ENCODE measurements at regions not wholly inside any gene's neighbourhood (a gene's known extent, or its start where the extent isn't known, plus 50 kb on each side); places are given as distances from the start of the nearest gene placed in this dataset.

- H3K9me3 Mint-ChIP-seq, result peaks cover 16% of the 10 kb centered on the region
- intact Hi-C loops (cut with micrococcal nuclease), result no loop called here
- ChIA-PET POLR2A (no interaction called here), CTCF (no interaction called here)
- no peak overlapping the region for H3K4me3 Mint-ChIP-seq
- H3K27me3 Mint-ChIP-seq, result peaks cover 1% of the 10 kb centered on the region
- no peak for TF ChIP-seq CTCF (IDR thresholded peaks at IDR 0.05)
- no peak for ATAC-seq
- no peaks in the 10 kb centered on the region for H3K4me1 Mint-ChIP-seq (ENCODE audit: low read depth)
- no peak overlapping the region for H3K27ac Mint-ChIP-seq
- H3K36me3 Mint-ChIP-seq (ENCODE audit: low read depth), result no peaks in the 10 kb centered on the region
- DNase-seq, result no peak
These were observed 50.8 kb upstream of the CACNA2D3 start for GRCh38 chr3:54071601-54072000.

GRCh38 chr3:54069961-54070360 lies 52.4 kb upstream of the CACNA2D3 start:
- H3K27ac Mint-ChIP-seq, result no peak overlapping the region
- no peak overlapping the region for H3K4me3 Mint-ChIP-seq
- peaks cover 4% of the 10 kb centered on the region for H3K27me3 Mint-ChIP-seq
- ATAC-seq, result no peak
- peaks cover 16% of the 10 kb centered on the region for H3K9me3 Mint-ChIP-seq
- no peaks in the 10 kb centered on the region for H3K4me1 Mint-ChIP-seq (ENCODE audit: low read depth)
- no peak for TF ChIP-seq CTCF (IDR thresholded peaks at IDR 0.05)
- ChIA-PET CTCF (no interaction called here), POLR2A (no interaction called here)
- intact Hi-C loops (cut with micrococcal nuclease), result no loop called here
- no peak for DNase-seq
- no peaks in the 10 kb centered on the region for H3K36me3 Mint-ChIP-seq (ENCODE audit: low read depth)

- Mint-ChIP-seq H3K27ac (no peak overlapping the region), H3K9me3 (peaks cover 14% of the 10 kb centered on the region), H3K27me3 (peaks cover 5% of the 10 kb centered on the region), H3K4me1 (ENCODE audit: low read depth) (no peaks in the 10 kb centered on the region), H3K4me3 (no peak overlapping the region), H3K36me3 (ENCODE audit: low read depth) (no peaks in the 10 kb centered on the region)
- ATAC-seq, result no peak
- intact Hi-C loops (cut with micrococcal nuclease), result no loop called here
- DNase-seq, result no peak
- POLR2A ChIA-PET, result no interaction called here
- CTCF ChIA-PET, result no interaction called here
- no peak for TF ChIP-seq CTCF (IDR thresholded peaks at IDR 0.05)
These were observed 55.2 kb upstream of the CACNA2D3 start for GRCh38 chr3:54067055-54067698.

GRCh38 chr3:54066253-54066652 lies 56.1 kb upstream of the CACNA2D3 start:
- no peak for DNase-seq
- ChIA-PET POLR2A (no interaction called here), CTCF (no interaction called here)
- Mint-ChIP-seq H3K27ac (no peak overlapping the region), H3K36me3 (ENCODE audit: low read depth) (no peaks in the 10 kb centered on the region), H3K4me3 (no peak overlapping the region), H3K9me3 (peaks cover 14% of the 10 kb centered on the region), H3K27me3 (peaks cover 5% of the 10 kb centered on the region), H3K4me1 (ENCODE audit: low read depth) (no peaks in the 10 kb centered on the region)
- ATAC-seq, result no peak
- no peak for TF ChIP-seq CTCF (IDR thresholded peaks at IDR 0.05)
- intact Hi-C loops (cut with micrococcal nuclease), result no loop called here

- intact Hi-C loops (cut with micrococcal nuclease), result no loop called here
- TF ChIP-seq CTCF (IDR thresholded peaks at IDR 0.05), result no peak
- DNase-seq, result no peak
- ATAC-seq, result no peak
- no peak overlapping the region for H3K27ac Mint-ChIP-seq
- ChIA-PET POLR2A (no interaction called here), CTCF (no interaction called here)
- no peaks in the 10 kb centered on the region for H3K4me1 Mint-ChIP-seq (ENCODE audit: low read depth)
- H3K36me3 Mint-ChIP-seq (ENCODE audit: low read depth), result no peaks in the 10 kb centered on the region
- H3K9me3 Mint-ChIP-seq, result peaks cover 9% of the 10 kb centered on the region
- H3K27me3 Mint-ChIP-seq, result peaks cover 5% of the 10 kb centered on the region
- no peak overlapping the region for H3K4me3 Mint-ChIP-seq
These were observed 56.8 kb upstream of the CACNA2D3 start for GRCh38 chr3:54065586-54065985.
